Liver (tissue), 8 donors: ENCODE measurements at regions not wholly inside any gene's neighbourhood (a gene's known extent, or its start where the extent isn't known, plus 50 kb on each side); places are given as distances from the start of the nearest gene placed in this dataset.

Source experiments
- DNase-seq: peaks from one replicate; pipeline ENCODE4 v3.0.0-alpha.2; 2017; ENCODE audit warnings: low spot score
- H3K27ac ChIP-seq, 2 donors: one replicate each; pipeline ENCODE4 v1.7.0; 2013; ENCODE audit warnings: inconsistent platforms in 2 of 2, low read length in 2 of 2, control low read depth in 1 of 2, low read depth in 1 of 2, mild to moderate bottlenecking in 1 of 2
- H3K27me3 ChIP-seq, 4 donors: one replicate each; pipeline versions ENCODE4 v1.6.1 to v1.7.0; 2013; ENCODE audit warnings: low read length in 3 of 4, inconsistent platforms in 1 of 4, mild to moderate bottlenecking in 1 of 4, moderate library complexity in 1 of 4; ENCODE audit not compliant: control insufficient read depth in 4 of 4, insufficient read depth in 4 of 4
- H3K36me3 ChIP-seq, 4 donors: one replicate each; pipeline versions ENCODE4 v1.6.1 to v1.7.0; 2013; ENCODE audit warnings: low read length in 3 of 4, mild to moderate bottlenecking in 3 of 4, low read depth in 1 of 4, moderate library complexity in 1 of 4; ENCODE audit not compliant: control insufficient read depth in 4 of 4, insufficient read depth in 3 of 4
- H3K4me1 ChIP-seq, 4 donors: one replicate each; pipeline versions ENCODE4 v1.6.1 to v1.7.0; 2013; ENCODE audit warnings: low read length in 3 of 4, mild to moderate bottlenecking in 3 of 4, moderate library complexity in 1 of 4; ENCODE audit not compliant: control insufficient read depth in 4 of 4, insufficient read depth in 4 of 4
- H3K4me3 ChIP-seq, 3 donors: one replicate each; pipeline versions ENCODE4 v1.6.1 to v1.7.0; 2013; ENCODE audit warnings: low read length in 3 of 3, control low read depth in 1 of 3, low read depth in 1 of 3, mild to moderate bottlenecking in 1 of 3
- H3K9ac ChIP-seq, 2 donors: one replicate each; pipeline ENCODE4 v1.7.0; 2013; ENCODE audit warnings: low read length in 2 of 2, mild to moderate bottlenecking in 2 of 2, moderate library complexity in 2 of 2, control low read depth in 1 of 2, low read depth in 1 of 2
- H3K9me3 ChIP-seq, 4 donors: one replicate each; pipeline versions ENCODE4 v1.6.1 to v1.7.0; 2013; ENCODE audit warnings: low read length in 3 of 4; ENCODE audit not compliant: control insufficient read depth in 4 of 4
- ATF3 ChIP-seq: IDR thresholded peaks from 2 replicates; pipeline ENCODE4 v1.6.1; 2016; ENCODE audit warnings: antibody characterized with exemption
- CTCF ChIP-seq: fragments of 150-350 bp; IDR thresholded peaks from 2 replicates; pipeline ENCODE4 v1.5.1; 2017; ENCODE audit warnings: improper control_type of control experiment, low read depth, low read length; ENCODE audit not compliant: missing input control
- FOXA1 ChIP-seq: IDR thresholded peaks from 2 replicates; pipeline ENCODE4 v1.6.1; 2016; ENCODE audit warnings: antibody characterized with exemption
- FOXA2 ChIP-seq: IDR thresholded peaks from 2 replicates; pipeline ENCODE4 v1.6.1; 2016; ENCODE audit warnings: antibody characterized with exemption
- GABPA ChIP-seq, 2 donors: IDR thresholded peaks in 1 of 2; conservative IDR thresholded peaks in 1 of 2; 2 replicates each; pipeline ENCODE4 v1.6.1; 2016; ENCODE audit warnings: antibody characterized with exemption in 2 of 2, mild to moderate bottlenecking in 1 of 2, moderate library complexity in 1 of 2
- HNF4A ChIP-seq, 2 donors: conservative IDR thresholded peaks; 2 replicates each; pipeline ENCODE4 v1.6.1; 2016; ENCODE audit warnings: antibody characterized with exemption in 2 of 2, mild to moderate bottlenecking in 2 of 2
- HNF4G ChIP-seq: IDR thresholded peaks from 2 replicates; pipeline ENCODE4 v1.6.1; 2016; ENCODE audit warnings: antibody characterized with exemption
- JUND ChIP-seq, 2 donors: IDR thresholded peaks; 2 replicates each; pipeline ENCODE4 v1.6.1; 2016; ENCODE audit warnings: antibody characterized with exemption in 2 of 2
- MAX ChIP-seq: IDR thresholded peaks from 2 replicates; pipeline ENCODE4 v1.6.1; 2016; ENCODE audit warnings: antibody characterized with exemption
- NR2F2 ChIP-seq: IDR thresholded peaks from 2 replicates; pipeline ENCODE4 v1.6.1; 2016; ENCODE audit warnings: antibody characterized with exemption
- RAD21 ChIP-seq, 2 donors: IDR thresholded peaks; 2 replicates each; pipeline ENCODE4 v1.6.1; 2016; ENCODE audit warnings: antibody characterized with exemption in 2 of 2, mild to moderate bottlenecking in 2 of 2
- RXRA ChIP-seq, 2 donors: IDR thresholded peaks; 2 replicates each; pipeline ENCODE4 v1.6.1; 2017 to 2018; ENCODE audit warnings: antibody characterized with exemption in 2 of 2, mild to moderate bottlenecking in 1 of 2
- SP1 ChIP-seq: IDR thresholded peaks from 2 replicates; pipeline ENCODE4 v1.6.1; 2018; ENCODE audit warnings: antibody characterized with exemption, mild to moderate bottlenecking
- TAF1 ChIP-seq: conservative IDR thresholded peaks from 2 replicates; pipeline ENCODE4 v1.6.1; 2016; ENCODE audit warnings: antibody characterized with exemption, mild to moderate bottlenecking
- YY1 ChIP-seq: IDR thresholded peaks from 2 replicates; pipeline ENCODE4 v1.6.1; 2016; ENCODE audit warnings: antibody characterized with exemption, mild to moderate bottlenecking
- ZBTB33 ChIP-seq: IDR thresholded peaks from 2 replicates; pipeline ENCODE4 v1.6.1; 2016; ENCODE audit warnings: antibody characterized with exemption
- WGBS: extraction: QIAGEN DNeasy Blood & Tissue Kit; methylation state at CpG from one replicate; pipeline ENCODE4 v1.1.7; 2013; 5-methylcytosine and 5-hydroxymethylcytosine counted together
- donor health status: healthy.
- donor health status: healthy.
- donor health status: healthy.
- donor health status: healthy.
- donor health status: healthy.

- TF ChIP-seq GABPA (IDR thresholded peaks at IDR 0.05 in 1 of 2, conservative IDR thresholded peaks at IDR 0.05 in 1 of 2) = no peak
- TF ChIP-seq HNF4G = no peak
- TF ChIP-seq HNF4A (conservative IDR thresholded peaks at IDR 0.05) = no peak
- TF ChIP-seq ZBTB33 = no peak
- no peak for TF ChIP-seq SP1
- TF ChIP-seq FOXA2 = no peak
- TF ChIP-seq TAF1 = no peak
- TF ChIP-seq RAD21 (IDR thresholded peaks at IDR 0.05) = no peak
- TF ChIP-seq MAX = no peak
- TF ChIP-seq RXRA (IDR thresholded peaks at IDR 0.05) = no peak
- TF ChIP-seq FOXA1 = no peak
- TF ChIP-seq ATF3 = no peak
- no peak for TF ChIP-seq CTCF
- no peak for TF ChIP-seq JUND (IDR thresholded peaks at IDR 0.05)
- TF ChIP-seq NR2F2 = no peak
- no peak for TF ChIP-seq YY1
- H3K27ac ChIP-seq = no peak overlapping the region
- DNase-seq = no peak
- H3K4me3 ChIP-seq = no peak overlapping the region
- 97% methylated on average over 32 of the region's 32 CpGs for WGBS
- no peaks in the 10 kb centered on the region for H3K4me1 ChIP-seq
- no peak overlapping the region for H3K9ac ChIP-seq
- H3K27me3 ChIP-seq = no peaks in the 10 kb centered on the region
- H3K36me3 ChIP-seq = no peaks in the 10 kb centered on the region
- H3K9me3 ChIP-seq = peaks cover 0 to 2% (median 0%) of the 10 kb centered on the region in 4 donors
Observed at GRCh38 chr5:17354265-17354664, 136.8 kb downstream of the BASP1 start.

- WGBS = 88% methylated on average over 3 of the region's 3 CpGs
- peaks cover 0 to 2% (median 0%) of the 10 kb centered on the region in 4 donors for H3K9me3 ChIP-seq
- H3K9ac ChIP-seq = no peak overlapping the region
- H3K4me3 ChIP-seq = no peak overlapping the region
- H3K27ac ChIP-seq = no peak overlapping the region
- no peak for TF ChIP-seq SP1
- TF ChIP-seq RAD21 (IDR thresholded peaks at IDR 0.05) = no peak
- no peak for TF ChIP-seq HNF4A (conservative IDR thresholded peaks at IDR 0.05)
- no peak for DNase-seq
- H3K27me3 ChIP-seq = no peaks in the 10 kb centered on the region
- H3K4me1 ChIP-seq = no peaks in the 10 kb centered on the region
- no peaks in the 10 kb centered on the region for H3K36me3 ChIP-seq
Observed at GRCh38 chr5:17355586-17356346, 138.3 kb downstream of the BASP1 start.
